ENCODE measurements at regions not wholly inside any gene's neighbourhood (a gene's known extent, or its start where the extent isn't known, plus 50 kb on each side); places are given as distances from the start of the nearest gene placed in this dataset.

DNA sequence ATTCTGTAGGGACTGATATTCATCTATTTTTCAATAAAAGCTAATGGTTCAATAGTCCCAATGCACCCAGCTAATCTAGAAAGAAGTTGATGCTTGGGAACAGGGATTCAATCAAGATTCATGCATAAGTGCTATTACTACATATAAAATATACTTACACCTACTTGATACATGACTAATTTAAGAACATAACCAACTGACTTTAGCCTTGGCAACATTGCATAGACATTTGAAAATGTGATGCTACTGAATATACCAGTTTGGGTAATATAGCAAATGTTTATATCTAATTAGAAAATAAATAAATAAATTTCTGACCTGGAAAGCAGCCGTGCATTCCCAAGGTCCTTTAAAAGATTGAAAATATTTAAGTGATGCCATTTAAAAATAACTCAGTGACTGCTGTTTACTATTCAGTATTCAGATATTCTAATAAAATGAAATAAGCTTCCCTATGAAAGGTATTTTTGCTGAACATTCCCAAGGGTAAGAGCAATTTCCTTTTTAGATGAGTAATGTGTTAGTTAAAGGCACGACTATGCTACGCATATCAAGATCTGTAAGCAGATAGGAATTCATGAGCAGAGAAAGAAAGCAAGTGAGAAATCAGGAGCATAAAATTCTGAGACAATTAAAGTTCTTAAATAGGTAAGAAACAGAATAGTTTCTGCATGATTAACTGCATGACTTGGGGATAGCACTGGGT is 160.6 kb upstream of the SYT1 start:
- intact Hi-C loops (cut with DNase I; ENCODE audit: low total_unique reads), result no loop called here
- Histone ChIP-seq H3K4me1 (no peaks in the 10 kb centered on the region), H3K4me3 (no peak overlapping the region), H3K27ac (no peak overlapping the region), H3K27me3 (replicated peaks in 1 of 7) (no peaks in the 10 kb centered on the region), H3K9me3 (no peaks in the 10 kb centered on the region), H3K36me3 (no peaks in the 10 kb centered on the region)
- TF ChIP-seq, protein P1, sequence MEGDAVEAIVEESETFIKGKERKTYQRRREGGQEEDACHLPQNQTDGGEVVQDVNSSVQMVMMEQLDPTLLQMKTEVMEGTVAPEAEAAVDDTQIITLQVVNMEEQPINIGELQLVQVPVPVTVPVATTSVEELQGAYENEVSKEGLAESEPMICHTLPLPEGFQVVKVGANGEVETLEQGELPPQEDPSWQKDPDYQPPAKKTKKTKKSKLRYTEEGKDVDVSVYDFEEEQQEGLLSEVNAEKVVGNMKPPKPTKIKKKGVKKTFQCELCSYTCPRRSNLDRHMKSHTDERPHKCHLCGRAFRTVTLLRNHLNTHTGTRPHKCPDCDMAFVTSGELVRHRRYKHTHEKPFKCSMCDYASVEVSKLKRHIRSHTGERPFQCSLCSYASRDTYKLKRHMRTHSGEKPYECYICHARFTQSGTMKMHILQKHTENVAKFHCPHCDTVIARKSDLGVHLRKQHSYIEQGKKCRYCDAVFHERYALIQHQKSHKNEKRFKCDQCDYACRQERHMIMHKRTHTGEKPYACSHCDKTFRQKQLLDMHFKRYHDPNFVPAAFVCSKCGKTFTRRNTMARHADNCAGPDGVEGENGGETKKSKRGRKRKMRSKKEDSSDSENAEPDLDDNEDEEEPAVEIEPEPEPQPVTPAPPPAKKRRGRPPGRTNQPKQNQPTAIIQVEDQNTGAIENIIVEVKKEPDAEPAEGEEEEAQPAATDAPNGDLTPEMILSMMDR (IDR thresholded peaks at IDR 0.05 in 8 of 11, conservative IDR thresholded peaks at IDR 0.05 in 3 of 11), result no peak
- TF ChIP-seq POLR2AphosphoS5 (IDR thresholded peaks at IDR 0.05) (no peak), POLR2A (IDR thresholded peaks at IDR 0.05) (no peak)
- no peak for DNase-seq
- WGBS, 5 donors, result 49 to 62% (median 56%) methylated on average over 3 of the region's 3 CpGs

DNA sequence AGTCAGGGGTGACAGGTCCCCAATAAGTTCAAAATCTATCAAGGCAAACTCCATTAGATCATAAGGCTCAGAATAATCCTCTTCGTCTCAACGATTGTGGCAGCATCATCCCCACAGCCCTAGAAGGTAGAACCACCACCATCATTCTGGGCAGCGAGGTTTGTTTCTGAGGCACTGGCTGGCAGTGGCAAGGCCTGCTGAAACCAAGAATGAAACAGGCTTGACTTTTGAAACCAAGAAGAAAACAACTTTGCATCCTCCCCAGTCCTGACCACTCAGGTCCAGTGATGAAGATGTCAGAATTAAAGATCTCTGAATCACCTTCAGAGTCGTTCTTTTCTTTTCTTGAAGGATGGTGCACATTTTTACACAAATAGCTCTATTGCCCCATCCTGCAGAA is 152.6 kb upstream of the SYT1 start:
- WGBS, 5 donors, result 88 to 91% (median 88%) methylated on average over 4 of the region's 4 CpGs

DNA sequence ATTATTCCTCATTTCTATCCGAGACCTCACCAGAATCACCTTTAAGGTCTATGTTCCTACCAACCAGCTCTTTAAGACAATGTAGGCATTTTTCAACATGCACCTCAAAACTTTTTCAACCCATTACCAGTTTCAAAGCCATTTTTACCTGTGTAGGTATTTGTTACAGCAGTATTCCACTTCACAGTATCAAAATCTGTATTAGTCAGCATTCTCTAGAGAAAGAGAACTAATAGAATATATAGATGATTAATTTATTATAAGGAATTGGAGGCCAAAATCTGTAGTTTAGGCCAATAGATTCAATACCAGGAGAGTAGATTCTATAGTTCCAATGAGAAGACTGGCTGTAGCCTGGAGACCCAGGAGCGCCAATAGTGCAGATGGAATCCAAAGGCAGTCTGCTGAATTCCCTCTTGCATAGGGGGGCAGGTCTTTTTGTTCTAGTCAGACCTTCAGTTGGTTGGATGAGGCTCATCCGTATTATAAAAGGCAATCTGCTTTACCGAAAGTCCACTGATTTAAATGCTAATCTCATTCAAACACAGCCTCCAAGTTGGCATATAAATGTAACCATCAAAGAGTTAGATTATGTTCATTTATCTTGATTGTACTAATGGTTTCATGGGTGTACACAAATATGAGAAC is 151.6 kb upstream of the SYT1 start:
- TF ChIP-seq POLR2A (IDR thresholded peaks at IDR 0.05) (no peak), POLR2AphosphoS5 (IDR thresholded peaks at IDR 0.05) (no peak)
- TF ChIP-seq, protein P1 (IDR thresholded peaks at IDR 0.05 in 8 of 11, conservative IDR thresholded peaks at IDR 0.05 in 3 of 11), result no peak
- no peaks in the 10 kb centered on the region for H3K4me1 ChIP-seq
- DNase-seq, result no peak
- H3K4me3 ChIP-seq, result no peak overlapping the region
- H3K27me3 ChIP-seq (replicated peaks in 1 of 7), result no peaks in the 10 kb centered on the region
- WGBS, 5 donors, result 76 to 85% (median 84%) methylated on average over 4 of the region's 4 CpGs
- H3K27ac ChIP-seq, result no peak overlapping the region
- H3K9me3 ChIP-seq, result no peaks in the 10 kb centered on the region
- intact Hi-C loops (cut with DNase I; ENCODE audit: low total_unique reads), result no loop called here
- no peaks in the 10 kb centered on the region for H3K36me3 ChIP-seq

More for the DNA sequence above, 152.6 kb upstream of the SYT1 start:
- no peaks in the 10 kb centered on the region for H3K36me3 ChIP-seq
- H3K27ac ChIP-seq, result no peak overlapping the region
- no peaks in the 10 kb centered on the region for H3K9me3 ChIP-seq
- no peaks in the 10 kb centered on the region for H3K27me3 ChIP-seq (replicated peaks in 1 of 7)
- H3K4me1 ChIP-seq, result no peaks in the 10 kb centered on the region
- no peak for DNase-seq
- TF ChIP-seq, protein P1 (IDR thresholded peaks at IDR 0.05 in 8 of 11, conservative IDR thresholded peaks at IDR 0.05 in 3 of 11), result no peak
- TF ChIP-seq POLR2AphosphoS5 (IDR thresholded peaks at IDR 0.05) (no peak), POLR2A (IDR thresholded peaks at IDR 0.05) (no peak)
- H3K4me3 ChIP-seq, result no peak overlapping the region
- intact Hi-C loops (cut with DNase I; ENCODE audit: low total_unique reads), result no loop called here

DNA sequence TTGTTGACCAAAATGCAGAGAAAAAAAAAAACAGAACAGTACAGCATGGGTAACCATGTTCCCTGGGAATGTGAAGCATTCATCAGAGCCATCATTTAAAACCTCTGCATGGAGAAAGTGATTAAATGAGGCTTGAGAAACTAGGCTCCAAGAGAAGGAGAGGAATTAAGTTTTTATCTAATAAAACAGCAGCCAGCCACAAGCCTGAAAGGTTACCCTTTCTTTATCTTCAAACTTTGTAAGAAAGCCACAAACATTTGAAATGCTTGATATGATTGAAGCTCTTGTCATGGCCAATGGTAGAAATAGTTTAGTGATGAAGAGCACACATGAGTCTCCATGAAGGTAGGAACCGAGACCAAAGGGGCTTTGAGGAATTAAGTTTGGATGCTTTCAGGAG is 144.9 kb upstream of the SYT1 start:
- 69 to 94% (median 85%) methylated on average over 1 of the region's 1 CpG for WGBS, 5 donors

More for the DNA sequence above, 144.9 kb upstream of the SYT1 start:
- intact Hi-C loops (cut with DNase I; ENCODE audit: low total_unique reads), result no loop called here
- Histone ChIP-seq H3K4me3 (no peak overlapping the region), H3K9me3 (no peaks in the 10 kb centered on the region), H3K27me3 (replicated peaks in 1 of 7) (no peaks in the 10 kb centered on the region), H3K36me3 (no peaks in the 10 kb centered on the region), H3K27ac (no peak overlapping the region), H3K4me1 (no peaks in the 10 kb centered on the region)
- TF ChIP-seq POLR2A (IDR thresholded peaks at IDR 0.05) (no peak), POLR2AphosphoS5 (IDR thresholded peaks at IDR 0.05) (no peak)
- TF ChIP-seq, protein P1 (IDR thresholded peaks at IDR 0.05 in 8 of 11, conservative IDR thresholded peaks at IDR 0.05 in 3 of 11), result no peak
- DNase-seq, result no peak

All from spleen (tissue), 11 donors.